Stimulated activated naive CD8-positive, alpha-beta T cell treated with anti-CD3 and anti-CD28 coated beads, Interleukin-15, Interleukin-2, amounts not matched to agents 100 ng/mL and 50 ng/mL, for 24 hours (primary cell): ENCODE measurements at regions not wholly inside any gene's neighbourhood (a gene's known extent, or its start where the extent isn't known, plus 50 kb on each side); places are given as distances from the start of the nearest gene placed in this dataset.
A peak's percentile ranks its signal among the peaks of the same experiment; 100 is the strongest.

Experiments used
- H3K27ac Mint-ChIP-seq: one replicate; pipeline ENCODE4 v1.8.0; 2021; ENCODE audit warnings: mild to moderate bottlenecking, mixed read lengths
- H3K27me3 Mint-ChIP-seq: one replicate; pipeline ENCODE4 v1.8.0; 2021; ENCODE audit warnings: mixed read lengths
- H3K36me3 Mint-ChIP-seq: one replicate; pipeline ENCODE4 v1.8.0; 2021; ENCODE audit warnings: low read depth, mixed read lengths
- H3K4me1 Mint-ChIP-seq: one replicate; pipeline ENCODE4 v1.8.0; 2021; ENCODE audit warnings: low read depth, mixed read lengths
- H3K4me3 Mint-ChIP-seq: one replicate; pipeline ENCODE4 v1.8.0; 2021; ENCODE audit warnings: mild to moderate bottlenecking, mixed read lengths
- H3K9me3 Mint-ChIP-seq: one replicate; pipeline ENCODE4 v1.8.0; 2021; ENCODE audit warnings: mixed read lengths

- Mint-ChIP-seq H3K4me1 (peaks cover 20% of the 10 kb centered on the region), H3K27ac (peak overlapping the region; percentile 6), H3K36me3 (peaks cover 6% of the 10 kb centered on the region), H3K27me3 (no peaks in the 10 kb centered on the region), H3K4me3 (no peak overlapping the region), H3K9me3 (peaks cover 9% of the 10 kb centered on the region)
These were observed 120.4 kb upstream of the ATF7IP start for GRCh38 chr12:14244876-14245669.

GRCh38 chr12:14247166-14247565 lies 118.3 kb upstream of the ATF7IP start:
- Mint-ChIP-seq H3K4me3 (no peak overlapping the region), H3K27me3 (no peaks in the 10 kb centered on the region), H3K4me1 (peaks cover 11% of the 10 kb centered on the region), H3K36me3 (peaks cover 6% of the 10 kb centered on the region), H3K27ac (no peak overlapping the region), H3K9me3 (peaks cover 4% of the 10 kb centered on the region)

GRCh38 chr12:14249368-14249767 lies 116.1 kb upstream of the ATF7IP start:
- Mint-ChIP-seq H3K27ac (no peak overlapping the region), H3K27me3 (no peaks in the 10 kb centered on the region), H3K4me3 (no peak overlapping the region), H3K36me3 (no peaks in the 10 kb centered on the region), H3K9me3 (no peaks in the 10 kb centered on the region), H3K4me1 (peaks cover 10% of the 10 kb centered on the region)

- H3K27ac Mint-ChIP-seq, result no peak overlapping the region
These were observed 112.8 kb upstream of the ATF7IP start for GRCh38 chr12:14252697-14253096.

GRCh38 chr12:14253496-14253895 lies 112.0 kb upstream of the ATF7IP start:
- H3K27me3 Mint-ChIP-seq, result no peaks in the 10 kb centered on the region
- peaks cover 9% of the 10 kb centered on the region for H3K36me3 Mint-ChIP-seq
- H3K4me1 Mint-ChIP-seq, result peaks cover 39% of the 10 kb centered on the region
- H3K4me3 Mint-ChIP-seq, result no peak overlapping the region
- H3K27ac Mint-ChIP-seq, result no peak overlapping the region
- H3K9me3 Mint-ChIP-seq, result no peaks in the 10 kb centered on the region

More at GRCh38 chr12:14252697-14253096, 112.8 kb upstream of the ATF7IP start:
- peaks cover under 1% of the 10 kb centered on the region for H3K36me3 Mint-ChIP-seq
- H3K27me3 Mint-ChIP-seq, result no peaks in the 10 kb centered on the region
- H3K9me3 Mint-ChIP-seq, result no peaks in the 10 kb centered on the region
- H3K4me1 Mint-ChIP-seq, result peaks cover 31% of the 10 kb centered on the region
- no peak overlapping the region for H3K4me3 Mint-ChIP-seq

GRCh38 chr12:14254781-14255180 lies 110.7 kb upstream of the ATF7IP start:
- no peak overlapping the region for H3K4me3 Mint-ChIP-seq
- H3K27ac Mint-ChIP-seq, result peak overlapping the region; percentile 46
- peaks cover 48% of the 10 kb centered on the region for H3K4me1 Mint-ChIP-seq
- H3K36me3 Mint-ChIP-seq, result peaks cover 10% of the 10 kb centered on the region
- H3K9me3 Mint-ChIP-seq, result no peaks in the 10 kb centered on the region
- H3K27me3 Mint-ChIP-seq, result no peaks in the 10 kb centered on the region

- Mint-ChIP-seq H3K36me3 (peaks cover 13% of the 10 kb centered on the region), H3K9me3 (no peaks in the 10 kb centered on the region), H3K27ac (peak overlapping the region; percentile 95), H3K4me3 (peak overlapping the region; percentile 65), H3K4me1 (peaks cover 57% of the 10 kb centered on the region), H3K27me3 (no peaks in the 10 kb centered on the region)
These were observed 109.4 kb upstream of the ATF7IP start for GRCh38 chr12:14256121-14256520.

GRCh38 chr12:14256555-14257169 lies 108.8 kb upstream of the ATF7IP start:
- Mint-ChIP-seq H3K4me3 (peak overlapping the region; percentile 65), H3K27me3 (no peaks in the 10 kb centered on the region)

GRCh38 chr12:14257303-14257733 lies 108.2 kb upstream of the ATF7IP start:
- H3K4me1 Mint-ChIP-seq, result peaks cover 58% of the 10 kb centered on the region
- peak overlapping the region; percentile 65 for H3K4me3 Mint-ChIP-seq
- no peaks in the 10 kb centered on the region for H3K9me3 Mint-ChIP-seq
- H3K27me3 Mint-ChIP-seq, result no peaks in the 10 kb centered on the region
- H3K36me3 Mint-ChIP-seq, result peaks cover 13% of the 10 kb centered on the region
- H3K27ac Mint-ChIP-seq, result peak overlapping the region; percentile 95

More at GRCh38 chr12:14256555-14257169, 108.8 kb upstream of the ATF7IP start:
- Mint-ChIP-seq H3K9me3 (no peaks in the 10 kb centered on the region), H3K36me3 (peaks cover 13% of the 10 kb centered on the region), H3K4me1 (peaks cover 58% of the 10 kb centered on the region), H3K27ac (peak overlapping the region; percentile 95)

GRCh38 chr12:14257734-14258574 lies 107.5 kb upstream of the ATF7IP start:
- Mint-ChIP-seq H3K4me3 (peak overlapping the region; percentile 65), H3K36me3 (peaks cover 13% of the 10 kb centered on the region), H3K4me1 (peaks cover 58% of the 10 kb centered on the region), H3K9me3 (no peaks in the 10 kb centered on the region), H3K27me3 (no peaks in the 10 kb centered on the region), H3K27ac (peak overlapping the region; percentile 95)

- peaks cover 58% of the 10 kb centered on the region for H3K4me1 Mint-ChIP-seq
These were observed 106.9 kb upstream of the ATF7IP start for GRCh38 chr12:14258575-14258940.

GRCh38 chr12:14259481-14260010 lies 105.9 kb upstream of the ATF7IP start:
- no peaks in the 10 kb centered on the region for H3K27me3 Mint-ChIP-seq
- peaks cover 13% of the 10 kb centered on the region for H3K36me3 Mint-ChIP-seq
- H3K4me1 Mint-ChIP-seq, result peaks cover 58% of the 10 kb centered on the region
- H3K9me3 Mint-ChIP-seq, result peaks cover 1% of the 10 kb centered on the region
- H3K4me3 Mint-ChIP-seq, result no peak overlapping the region
- H3K27ac Mint-ChIP-seq, result no peak overlapping the region

More at GRCh38 chr12:14258575-14258940, 106.9 kb upstream of the ATF7IP start:
- Mint-ChIP-seq H3K9me3 (no peaks in the 10 kb centered on the region), H3K27me3 (no peaks in the 10 kb centered on the region), H3K27ac (peak overlapping the region; percentile 95), H3K4me3 (no peak overlapping the region), H3K36me3 (peaks cover 13% of the 10 kb centered on the region)

GRCh38 chr12:14260011-14260993 lies 105.2 kb upstream of the ATF7IP start:
- H3K9me3 Mint-ChIP-seq, result peaks cover 5% of the 10 kb centered on the region
- no peaks in the 10 kb centered on the region for H3K27me3 Mint-ChIP-seq
- H3K36me3 Mint-ChIP-seq, result peaks cover 13% of the 10 kb centered on the region
- H3K4me1 Mint-ChIP-seq, result peaks cover 51% of the 10 kb centered on the region
- peak overlapping the region; percentile 2 for H3K27ac Mint-ChIP-seq
- no peak overlapping the region for H3K4me3 Mint-ChIP-seq

- Mint-ChIP-seq H3K4me1 (peaks cover 43% of the 10 kb centered on the region), H3K4me3 (no peak overlapping the region), H3K27ac (peak overlapping the region; percentile 8), H3K36me3 (peaks cover 13% of the 10 kb centered on the region), H3K27me3 (no peaks in the 10 kb centered on the region), H3K9me3 (peaks cover 5% of the 10 kb centered on the region)
These were observed 104.4 kb upstream of the ATF7IP start for GRCh38 chr12:14261096-14261495.
